ENCODE measurements at regions not wholly inside any gene's neighbourhood (a gene's known extent, or its start where the extent isn't known, plus 50 kb on each side); places are given as distances from the start of the nearest gene placed in this dataset.

- TF ChIP-seq CTCF (IDR thresholded peaks at IDR 0.05 in 2 of 3, conservative IDR thresholded peaks at IDR 0.05 in 1 of 3; ENCODE audit: control insufficient read depth in 2 of 3, extremely low read depth in 1 of 3, insufficient read depth in 1 of 3, low read depth in 3 of 3, low read length in 3 of 3) (no peak), TAF1 (IDR thresholded peaks at IDR 0.05; ENCODE audit: borderline replicate concordance, low read depth, low read length) (no peak), NFYB (IDR thresholded peaks at IDR 0.05; ENCODE audit: insufficient read depth, low read depth, low read length) (no peak), ZZZ3 (IDR thresholded peaks at IDR 0.05; ENCODE audit: control insufficient read depth, insufficient read length, low read depth) (no peak)
Measured at GRCh38 chr1:55402671-55403464, 187.7 kb upstream of the USP24 start.
